Uterus (tissue), 3 donors: ENCODE measurements at regions not wholly inside any gene's neighbourhood (a gene's known extent, or its start where the extent isn't known, plus 50 kb on each side); places are given as distances from the start of the nearest gene placed in this dataset.
"Not testable (repeated sequence)": the region's sequence is repeated elsewhere in the genome, so short reads cannot be mapped to it uniquely, and the experiment has no call there.

Source experiments
- DNase-seq, 2 donors: peaks; one replicate each; pipeline ENCODE4 v3.0.0-alpha.2; 2019 to 2020
- H3K27ac ChIP-seq, 2 donors: fragments of 200-600 bp; sonication (generic); 1 replicate in 1 of 2; 2 replicates in 1 of 2; pipeline ENCODE4 v1.5.1; 2016 to 2018
- H3K27me3 ChIP-seq, 2 donors: fragments of 200-600 bp; sonication (generic); one replicate each; pipeline ENCODE4 v1.5.1; 2018 to 2019; ENCODE audit warnings: control low read depth in 1 of 2
- H3K36me3 ChIP-seq, 2 donors: fragments of 200-600 bp; sonication (generic); one replicate each; pipeline ENCODE4 v1.5.1; 2019; ENCODE audit warnings: control low read depth in 1 of 2
- H3K4me1 ChIP-seq, 2 donors: fragments of 200-600 bp; sonication (generic); one replicate each; pipeline ENCODE4 v1.5.1; 2018 to 2019; ENCODE audit warnings: control low read depth in 1 of 2
- H3K4me3 ChIP-seq, 2 donors: fragments of 200-600 bp; sonication (generic); 1 replicate in 1 of 2; 2 replicates in 1 of 2; pipeline ENCODE4 v1.5.1; 2018 to 2019; ENCODE audit warnings: mild to moderate bottlenecking in 1 of 2
- H3K9me3 ChIP-seq, 2 donors: fragments of 200-600 bp; sonication (generic); one replicate each; pipeline ENCODE4 v1.5.1; 2019; ENCODE audit warnings: control low read depth in 1 of 2
- POLR2A ChIP-seq, 2 donors: fragments of 450-650 bp; IDR thresholded peaks; one replicate each; pipeline ENCODE4 v1.6.1; 2016; ENCODE audit warnings: antibody characterized with exemption in 2 of 2, mild to moderate bottlenecking in 1 of 2, moderate library complexity in 1 of 2
- intact Hi-C: fragments of 100-400 bp; cut with DNase I; formaldehyde crosslinking; loops from one replicate; pipeline ENCODE4 v1.15.1; 2023; ENCODE audit warnings: low total_unique reads
- TF ChIP-seq, protein P1 (sequence below), 4 experiments: fragments of 200-600 bp in 2 of 4; fragments of 450-650 bp in 2 of 4; sonication (generic) in 2 of 4; IDR thresholded peaks; one replicate each; pipeline ENCODE4 v1.5.1; 2016 to 2019; ENCODE audit warnings: antibody characterized with exemption in 4 of 4, mild to moderate bottlenecking in 2 of 4, moderate library complexity in 1 of 4
- donor health status: DM: yes; HTN: yes; CAD: no.

DNA sequence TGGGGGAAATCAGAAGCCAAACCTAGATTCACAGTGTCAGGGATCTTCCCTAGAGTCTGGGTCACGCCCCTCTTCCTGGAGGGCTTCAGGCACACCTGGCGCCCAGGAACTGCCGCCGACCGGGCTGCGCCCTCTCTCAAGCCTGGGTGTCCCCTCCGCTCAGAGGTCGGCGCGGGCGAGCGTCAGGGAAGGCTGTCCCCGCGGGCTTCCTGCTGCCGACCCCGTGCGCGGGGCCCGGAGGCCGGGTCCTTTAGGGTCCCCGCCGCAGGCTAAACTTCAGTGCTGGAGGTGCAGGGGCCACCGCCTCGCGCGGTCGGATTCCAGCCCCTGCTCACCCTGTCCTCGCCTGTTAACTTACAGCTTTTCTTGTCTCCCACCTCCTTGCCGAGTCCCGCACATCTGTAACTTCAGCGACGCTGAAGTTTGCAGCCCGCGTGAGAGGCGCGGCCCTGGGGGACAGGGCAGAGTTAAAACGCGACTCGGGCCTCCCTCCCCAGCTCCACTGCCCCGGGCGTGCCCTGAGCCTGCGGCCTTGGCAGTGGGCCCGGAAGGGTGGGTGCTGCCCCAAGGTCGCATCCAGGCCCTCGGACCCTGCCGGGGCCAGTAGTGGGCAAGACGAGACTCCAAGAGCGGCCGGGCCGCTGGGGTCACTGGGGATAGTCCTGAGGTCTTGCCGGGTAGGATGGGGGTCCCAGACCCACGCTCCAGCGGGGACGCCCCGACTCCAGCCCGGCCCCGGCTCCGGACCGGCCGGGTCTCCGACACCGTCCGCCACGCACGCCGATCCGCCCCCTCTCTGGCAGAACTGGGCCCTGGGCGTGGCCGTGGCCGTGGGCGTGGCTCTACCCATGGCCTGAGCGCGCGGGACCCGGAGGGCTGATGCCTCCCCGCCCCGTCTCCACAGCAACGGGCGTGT lies 95.6 kb upstream of the ZNF98 start:
- no peak overlapping the region for H3K27ac ChIP-seq
- H3K4me3 ChIP-seq = no peak overlapping the region
- TF ChIP-seq, protein P1, sequence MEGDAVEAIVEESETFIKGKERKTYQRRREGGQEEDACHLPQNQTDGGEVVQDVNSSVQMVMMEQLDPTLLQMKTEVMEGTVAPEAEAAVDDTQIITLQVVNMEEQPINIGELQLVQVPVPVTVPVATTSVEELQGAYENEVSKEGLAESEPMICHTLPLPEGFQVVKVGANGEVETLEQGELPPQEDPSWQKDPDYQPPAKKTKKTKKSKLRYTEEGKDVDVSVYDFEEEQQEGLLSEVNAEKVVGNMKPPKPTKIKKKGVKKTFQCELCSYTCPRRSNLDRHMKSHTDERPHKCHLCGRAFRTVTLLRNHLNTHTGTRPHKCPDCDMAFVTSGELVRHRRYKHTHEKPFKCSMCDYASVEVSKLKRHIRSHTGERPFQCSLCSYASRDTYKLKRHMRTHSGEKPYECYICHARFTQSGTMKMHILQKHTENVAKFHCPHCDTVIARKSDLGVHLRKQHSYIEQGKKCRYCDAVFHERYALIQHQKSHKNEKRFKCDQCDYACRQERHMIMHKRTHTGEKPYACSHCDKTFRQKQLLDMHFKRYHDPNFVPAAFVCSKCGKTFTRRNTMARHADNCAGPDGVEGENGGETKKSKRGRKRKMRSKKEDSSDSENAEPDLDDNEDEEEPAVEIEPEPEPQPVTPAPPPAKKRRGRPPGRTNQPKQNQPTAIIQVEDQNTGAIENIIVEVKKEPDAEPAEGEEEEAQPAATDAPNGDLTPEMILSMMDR (IDR thresholded peaks at IDR 0.05) = no peak
- no peak for TF ChIP-seq POLR2A (IDR thresholded peaks at IDR 0.05)
- no peaks in the 10 kb centered on the region for H3K36me3 ChIP-seq
- no peaks in the 10 kb centered on the region for H3K9me3 ChIP-seq
- no peaks in the 10 kb centered on the region for H3K4me1 ChIP-seq
- DNase-seq = peak in 1 of 2 donors; percentile 22
- intact Hi-C loops = no loop called here
- no peaks in the 10 kb centered on the region for H3K27me3 ChIP-seq

DNA sequence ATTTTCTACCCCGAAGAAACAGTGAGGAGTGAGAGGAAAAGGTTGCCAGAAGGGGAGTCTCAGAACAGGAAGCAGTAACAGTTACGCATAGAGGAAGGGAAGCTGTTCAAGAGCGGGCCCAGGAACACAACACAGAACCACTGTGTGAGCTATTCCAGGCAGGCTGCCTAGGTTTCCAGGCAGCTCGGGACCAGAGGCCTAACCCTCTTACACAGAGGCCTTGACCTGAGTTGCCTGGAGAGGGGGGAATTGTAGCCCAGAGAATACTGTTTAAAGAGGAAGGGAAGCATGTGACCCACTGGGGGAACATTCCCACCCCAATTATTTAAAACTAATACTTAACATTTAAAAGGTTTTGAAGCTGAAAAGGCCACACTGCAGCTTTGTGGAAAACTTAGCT lies 93.3 kb upstream of the ZNF98 start:
- Histone ChIP-seq H3K36me3 (no peaks in the 10 kb centered on the region), H3K9me3 (no peaks in the 10 kb centered on the region), H3K27me3 (no peaks in the 10 kb centered on the region), H3K4me3 (no peak overlapping the region), H3K27ac (no peak overlapping the region), H3K4me1 (no peaks in the 10 kb centered on the region)
- no peak for DNase-seq
- TF ChIP-seq POLR2A (IDR thresholded peaks at IDR 0.05) = no peak
- TF ChIP-seq, protein P1 (IDR thresholded peaks at IDR 0.05) = no peak
- intact Hi-C loops = no loop called here

DNA sequence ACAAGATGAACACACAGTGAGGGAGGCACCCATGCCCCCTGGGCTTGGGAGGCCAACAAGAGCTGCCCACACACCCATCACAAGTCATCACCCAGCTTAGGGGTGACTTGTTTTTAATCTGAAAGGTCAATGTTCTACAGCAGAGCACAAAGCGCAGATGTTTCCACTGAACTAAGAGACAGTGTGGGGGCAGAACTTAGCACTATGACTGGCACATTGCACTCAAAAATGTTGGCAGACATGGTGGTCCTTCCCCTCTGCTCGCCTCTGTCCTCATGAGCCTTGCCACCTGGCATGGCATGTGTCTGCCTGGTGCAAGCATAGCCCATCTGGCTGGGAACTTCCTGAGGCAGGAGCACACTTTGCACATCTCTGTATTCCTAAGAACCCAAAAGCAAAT lies 81.4 kb upstream of the ZNF98 start:
- intact Hi-C loops = no loop called here
- Histone ChIP-seq H3K4me3 (no peak overlapping the region), H3K27ac (no peak overlapping the region), H3K4me1 (no peaks in the 10 kb centered on the region), H3K36me3 (no peaks in the 10 kb centered on the region), H3K27me3 (no peaks in the 10 kb centered on the region), H3K9me3 (peaks cover 0 to 14% of the 10 kb centered on the region in 2 donors)
- TF ChIP-seq POLR2A (IDR thresholded peaks at IDR 0.05) = no peak
- TF ChIP-seq, protein P1 (IDR thresholded peaks at IDR 0.05) = no peak
- DNase-seq = no peak

DNA sequence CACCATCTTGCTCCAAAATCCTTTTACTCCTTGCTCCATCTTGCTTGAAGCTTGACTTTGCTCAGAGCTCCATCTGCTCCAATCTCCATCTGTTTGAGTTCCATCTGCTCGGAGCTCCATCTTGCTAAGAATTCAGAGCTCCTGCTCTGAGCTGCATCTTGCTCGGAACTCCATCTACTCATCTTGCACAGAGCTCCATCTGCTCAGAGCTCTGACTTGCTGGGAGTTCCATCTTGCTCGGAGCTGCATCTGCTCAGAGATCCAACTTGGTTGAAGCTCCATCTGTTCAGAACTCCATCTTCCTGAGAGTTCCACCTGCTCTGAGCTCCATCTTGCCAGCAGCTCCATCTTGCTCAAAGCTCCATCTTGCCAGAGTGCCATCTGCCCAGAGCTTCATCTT lies 80.6 kb upstream of the ZNF98 start:
- intact Hi-C loops = no loop called here
- no peak for DNase-seq
- TF ChIP-seq, protein P1 (IDR thresholded peaks at IDR 0.05) = no peak
- H3K4me3 ChIP-seq = no peak overlapping the region
- no peaks in the 10 kb centered on the region for H3K27me3 ChIP-seq
- H3K4me1 ChIP-seq = no peaks in the 10 kb centered on the region
- peaks cover 0 to 13% of the 10 kb centered on the region in 2 donors for H3K9me3 ChIP-seq
- no peaks in the 10 kb centered on the region for H3K36me3 ChIP-seq
- H3K27ac ChIP-seq = no peak overlapping the region

DNA sequence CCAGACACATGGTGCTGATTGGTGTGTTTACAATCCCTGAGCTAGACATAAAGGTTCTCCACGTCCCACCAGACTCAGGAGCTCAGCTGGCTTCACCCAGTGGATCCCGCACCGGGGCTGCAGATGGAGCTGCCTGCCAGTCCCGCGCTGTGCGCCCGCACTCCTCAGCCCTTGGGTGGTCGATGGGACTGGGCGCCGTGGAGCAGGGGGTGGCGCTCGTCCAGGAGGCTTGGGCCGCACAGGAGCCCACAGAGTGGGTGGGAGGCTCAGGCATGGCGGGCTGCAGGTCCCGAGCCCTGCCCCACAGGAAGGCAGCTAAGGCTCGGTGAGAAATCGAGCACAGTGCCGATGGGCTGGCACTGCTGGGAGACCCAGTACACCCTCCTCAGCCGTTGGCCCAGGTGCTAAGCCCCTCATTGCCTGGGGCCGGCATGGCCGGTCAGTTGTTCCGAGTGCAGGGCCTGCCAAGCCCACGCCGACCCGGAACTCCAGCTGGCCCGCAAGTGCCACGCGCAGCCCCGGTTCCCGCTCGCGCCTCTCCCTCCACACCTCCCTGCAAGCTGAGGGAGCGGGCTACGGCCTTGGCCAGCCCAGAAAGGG lies 76.8 kb upstream of the ZNF98 start:
- H3K9me3 ChIP-seq, H3K36me3 ChIP-seq, H3K27me3 ChIP-seq, H3K4me1 ChIP-seq, H3K4me3 ChIP-seq, H3K27ac ChIP-seq, DNase-seq, intact Hi-C loops: not testable (repeated sequence)
